Peyer's patch (tissue), 4 donors: ENCODE measurements at regions not wholly inside any gene's neighbourhood (a gene's known extent, or its start where the extent isn't known, plus 50 kb on each side); places are given as distances from the start of the nearest gene placed in this dataset.

Source experiments
- POLR2A ChIP-seq, 2 donors: fragments of 450-650 bp; IDR thresholded peaks; one replicate each; pipeline ENCODE4 v1.5.1; 2017; ENCODE audit warnings: antibody characterized with exemption in 2 of 2, mild to moderate bottlenecking in 2 of 2, moderate library complexity in 2 of 2
- TF ChIP-seq, protein P1 (sequence below), 6 experiments: fragments of 450-650 bp in 4 of 6; fragments of 200-600 bp in 2 of 6; sonication (generic) in 1 of 6; IDR thresholded peaks; one replicate each; pipeline ENCODE4 v1.5.1; 2017 to 2019; ENCODE audit warnings: antibody characterized with exemption in 6 of 6, mild to moderate bottlenecking in 3 of 6, moderate library complexity in 1 of 6

DNA sequence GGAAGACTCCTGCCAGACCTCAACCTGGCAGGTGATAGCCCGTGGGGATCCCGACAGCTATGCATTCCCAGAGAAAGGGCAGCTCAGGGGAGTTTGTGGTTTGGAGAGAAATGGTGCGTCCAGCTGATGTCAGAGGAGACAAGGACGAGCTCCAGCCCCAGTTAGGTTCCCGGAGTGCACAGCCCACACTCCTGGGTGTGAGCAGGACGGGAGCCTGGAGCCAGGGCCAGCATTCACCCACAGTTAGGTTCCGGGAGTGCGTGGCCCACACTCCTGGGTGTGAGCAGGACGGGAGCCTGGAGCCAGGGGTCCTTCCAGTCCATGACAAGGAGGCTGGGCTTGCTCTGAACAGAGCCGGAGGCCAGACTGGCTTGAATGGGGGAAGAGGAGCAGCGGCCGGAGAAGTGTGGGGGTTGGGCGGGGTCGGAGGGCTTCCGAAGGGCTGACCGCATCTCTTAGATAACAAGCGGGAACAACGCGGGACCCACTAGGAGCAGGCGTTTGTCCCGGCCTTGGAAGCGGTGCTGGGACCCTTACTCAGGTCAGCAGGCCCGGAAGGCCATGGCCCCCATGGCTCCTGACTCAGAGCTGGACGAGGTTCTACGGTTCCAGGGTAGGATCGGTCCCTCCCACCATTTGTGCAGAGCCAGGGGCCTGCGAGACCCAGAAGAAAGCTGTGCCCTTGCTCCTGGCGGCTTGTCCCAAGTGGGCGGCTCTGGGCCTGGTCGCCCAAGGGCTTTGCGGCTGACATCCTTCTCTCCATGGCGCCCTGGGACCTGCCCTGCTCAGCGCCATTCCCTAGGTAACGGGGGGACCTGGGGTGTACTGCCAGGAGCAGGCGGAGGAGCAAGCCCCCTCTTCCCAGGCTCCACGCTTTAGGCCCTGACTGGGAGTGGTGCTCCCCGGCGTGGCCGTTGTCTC, 185.6 kb downstream of the RTP5 start:
- TF ChIP-seq, protein P1, sequence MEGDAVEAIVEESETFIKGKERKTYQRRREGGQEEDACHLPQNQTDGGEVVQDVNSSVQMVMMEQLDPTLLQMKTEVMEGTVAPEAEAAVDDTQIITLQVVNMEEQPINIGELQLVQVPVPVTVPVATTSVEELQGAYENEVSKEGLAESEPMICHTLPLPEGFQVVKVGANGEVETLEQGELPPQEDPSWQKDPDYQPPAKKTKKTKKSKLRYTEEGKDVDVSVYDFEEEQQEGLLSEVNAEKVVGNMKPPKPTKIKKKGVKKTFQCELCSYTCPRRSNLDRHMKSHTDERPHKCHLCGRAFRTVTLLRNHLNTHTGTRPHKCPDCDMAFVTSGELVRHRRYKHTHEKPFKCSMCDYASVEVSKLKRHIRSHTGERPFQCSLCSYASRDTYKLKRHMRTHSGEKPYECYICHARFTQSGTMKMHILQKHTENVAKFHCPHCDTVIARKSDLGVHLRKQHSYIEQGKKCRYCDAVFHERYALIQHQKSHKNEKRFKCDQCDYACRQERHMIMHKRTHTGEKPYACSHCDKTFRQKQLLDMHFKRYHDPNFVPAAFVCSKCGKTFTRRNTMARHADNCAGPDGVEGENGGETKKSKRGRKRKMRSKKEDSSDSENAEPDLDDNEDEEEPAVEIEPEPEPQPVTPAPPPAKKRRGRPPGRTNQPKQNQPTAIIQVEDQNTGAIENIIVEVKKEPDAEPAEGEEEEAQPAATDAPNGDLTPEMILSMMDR (IDR thresholded peaks at IDR 0.05) = no peak
- no peak for TF ChIP-seq POLR2A (IDR thresholded peaks at IDR 0.05)
